Embryonic facial prominence (tissue), 1 donor: ENCODE measurements at regions not wholly inside any gene's neighbourhood (a gene's known extent, or its start where the extent isn't known, plus 50 kb on each side); places are given as distances from the start of the nearest gene placed in this dataset.

ENCODE experiments used
- DNase-seq: peaks from one replicate; pipeline ENCODE4 v3.0.0-alpha.2; 2016; ENCODE audit errors: extremely low spot score

DNA sequence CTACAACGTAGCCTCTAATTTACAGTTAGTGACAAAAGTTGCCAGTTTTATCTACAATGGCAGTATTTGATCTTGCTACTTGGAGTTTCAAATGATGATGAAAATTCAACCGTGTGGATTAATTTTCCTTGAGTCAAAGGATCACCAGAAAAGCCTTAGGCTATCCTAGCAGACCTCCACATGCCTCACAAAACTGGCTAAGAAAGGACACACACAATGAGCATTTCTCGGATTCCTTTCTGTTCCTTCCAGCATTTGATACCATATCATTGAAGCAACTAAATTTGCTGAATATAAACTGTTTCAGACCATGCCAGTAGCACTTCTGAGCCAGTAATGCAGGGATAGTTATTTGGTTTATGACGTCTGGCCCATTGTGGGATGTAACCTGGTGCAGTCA is 587.4 kb upstream of the MDFIC2 start:
- DNase-seq: no peak

DNA sequence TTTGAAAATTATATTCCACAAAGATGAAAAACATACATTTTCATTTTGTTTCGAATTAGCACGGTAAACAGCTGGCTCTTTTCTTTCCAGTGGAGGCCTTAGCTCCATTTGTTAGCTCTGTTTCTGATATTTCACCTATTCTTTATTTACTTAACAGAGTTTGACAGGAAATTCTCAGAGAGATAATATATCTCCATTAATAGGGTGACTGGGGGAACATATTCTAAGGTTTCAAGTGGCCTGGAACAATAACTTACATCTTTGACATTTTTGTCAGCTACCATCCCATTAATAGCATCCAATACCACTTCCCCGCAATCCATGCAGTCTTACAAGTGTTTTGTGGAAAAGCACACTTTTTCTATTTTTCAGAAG is 577.6 kb upstream of the MDFIC2 start:
- no peak for DNase-seq

DNA sequence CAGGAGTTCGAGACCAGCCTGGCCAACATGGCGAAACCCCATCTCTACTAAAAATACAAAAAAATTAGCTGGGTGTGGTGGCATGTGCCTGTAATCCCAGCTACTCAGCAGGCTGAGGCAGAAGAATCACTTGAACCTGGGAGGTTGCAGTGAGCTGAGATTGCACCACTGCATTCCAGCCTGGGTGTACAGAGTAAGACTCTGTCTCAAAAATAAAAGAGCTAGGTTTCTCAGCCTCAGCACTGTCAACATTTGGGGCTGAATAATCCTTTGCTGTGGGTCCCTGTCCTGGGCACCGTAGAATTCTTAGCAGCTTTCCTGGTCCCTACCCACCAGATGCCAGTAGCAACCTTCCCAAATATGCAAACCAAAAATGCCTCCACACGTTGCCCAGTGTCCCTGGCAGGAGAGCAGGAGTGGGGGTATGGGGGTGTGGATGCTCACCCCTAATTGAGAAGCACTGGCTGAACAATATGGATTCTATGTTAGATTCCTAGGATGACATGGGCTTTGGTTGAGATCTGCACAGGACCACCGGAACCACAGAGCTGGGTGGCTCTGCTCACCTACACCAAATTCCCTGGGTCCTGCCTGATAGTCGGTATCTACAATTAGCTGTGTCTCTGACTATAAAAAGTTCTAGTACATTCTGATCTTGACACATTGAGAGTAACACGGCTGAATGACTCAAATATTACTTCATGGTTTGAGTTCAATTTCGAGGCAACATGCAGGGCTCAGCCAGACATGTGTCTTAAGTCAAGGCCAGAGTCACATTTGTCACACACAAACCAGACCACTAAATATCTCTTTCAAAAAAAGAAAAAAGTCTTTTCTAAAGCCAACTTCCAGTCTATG is 577.0 kb upstream of the MDFIC2 start:
- DNase-seq: peak; percentile 12

DNA sequence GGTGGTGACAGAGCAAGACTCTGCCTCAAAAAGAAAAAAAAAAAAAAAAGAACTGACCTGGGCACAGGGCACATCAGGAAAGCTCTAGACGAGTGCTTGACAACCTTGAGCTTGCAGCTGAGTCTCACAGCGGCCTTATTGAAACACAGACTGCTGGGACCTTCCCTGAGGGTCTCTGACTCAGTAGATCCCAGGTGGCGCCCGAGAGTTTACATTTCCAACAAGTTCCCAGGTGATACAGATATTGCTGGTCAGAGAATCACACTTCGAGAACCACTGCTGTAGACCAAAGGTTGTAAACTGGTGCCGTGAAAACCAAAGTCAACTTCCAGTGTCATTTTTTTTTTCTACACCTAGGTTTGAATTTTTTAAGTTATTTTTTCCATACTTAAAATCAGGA is 573.2 kb upstream of the MDFIC2 start:
- DNase-seq: no peak

DNA sequence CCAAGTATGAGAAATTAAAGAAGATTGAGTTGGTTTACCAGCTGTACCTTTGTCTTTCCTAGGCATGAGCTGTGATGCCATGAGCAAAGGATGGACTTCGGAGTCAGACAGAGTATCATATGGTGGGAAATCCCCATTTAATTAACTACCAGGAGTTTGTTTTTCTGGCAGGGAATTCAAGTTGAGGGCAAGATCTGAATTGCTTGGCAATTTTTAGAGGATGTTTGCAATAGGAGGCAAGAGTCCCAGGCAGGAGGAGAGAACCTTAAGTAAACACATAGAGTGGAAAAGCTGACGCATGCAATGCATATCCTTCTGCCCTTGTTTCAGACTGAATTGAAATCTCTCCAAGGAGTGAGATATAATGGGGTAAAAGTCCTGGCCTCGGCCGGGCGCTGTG is 569.7 kb upstream of the MDFIC2 start:
- no peak for DNase-seq

DNA sequence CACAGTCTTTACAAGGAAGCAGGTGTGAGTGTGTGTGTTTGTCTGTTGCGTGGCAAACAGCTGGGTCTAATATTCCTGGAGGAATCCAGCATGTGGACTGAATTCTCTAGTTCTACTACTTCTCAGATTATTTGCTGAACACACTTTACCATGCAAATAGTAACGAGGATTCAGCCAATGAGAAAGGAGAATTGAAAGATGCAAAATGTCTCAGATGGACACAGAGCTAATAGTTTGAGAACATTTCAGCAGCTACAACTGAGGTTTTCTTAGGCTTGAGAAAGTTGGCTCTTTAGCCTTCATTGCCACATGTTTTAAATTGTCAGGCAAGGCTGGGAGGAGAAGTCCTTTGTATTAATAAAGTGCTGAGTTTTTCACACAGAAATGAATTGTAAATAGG is 568.0 kb upstream of the MDFIC2 start:
- DNase-seq: no peak

DNA sequence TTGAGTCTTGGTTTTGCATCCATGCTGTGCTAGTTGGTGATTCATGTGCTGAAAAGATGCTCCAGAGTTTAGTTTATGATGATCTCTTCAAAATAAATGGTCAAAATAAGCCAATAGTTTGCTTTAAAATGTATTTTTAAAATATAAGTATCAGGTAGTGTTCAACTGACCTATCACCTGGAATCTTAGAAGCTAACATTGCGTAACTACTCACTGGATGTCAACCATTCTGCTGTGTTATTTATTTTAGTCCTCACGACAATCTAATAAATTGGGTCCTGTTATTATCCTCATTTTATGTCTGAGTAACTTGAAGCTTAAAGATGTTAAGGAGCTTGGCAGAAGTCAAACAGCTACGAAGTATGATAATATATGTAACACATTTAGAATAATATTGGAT is 563.7 kb upstream of the MDFIC2 start:
- no peak for DNase-seq

DNA sequence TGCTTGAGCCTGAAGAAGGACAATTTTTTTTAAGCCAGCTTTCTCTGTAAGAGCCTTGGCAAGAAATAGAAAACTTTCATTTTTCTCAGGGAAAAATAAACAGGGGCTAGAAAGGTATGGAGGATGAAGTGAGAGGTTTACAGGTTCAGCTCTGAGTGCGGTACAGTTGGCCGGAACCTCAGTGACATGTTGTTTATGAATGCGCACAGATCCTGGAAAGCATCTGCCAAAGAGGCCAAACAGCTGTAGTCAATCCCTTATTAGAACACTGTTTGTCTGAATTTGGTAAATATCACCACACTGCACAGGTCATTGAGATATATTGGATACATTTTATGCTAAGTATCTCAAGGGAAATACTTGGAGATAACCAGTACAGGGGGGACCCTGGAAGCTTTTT is 561.8 kb upstream of the MDFIC2 start:
- no peak for DNase-seq

GRCh38 chr3:70873686-70874085 is 561.2 kb upstream of the MDFIC2 start:
- DNase-seq: no peak

DNA sequence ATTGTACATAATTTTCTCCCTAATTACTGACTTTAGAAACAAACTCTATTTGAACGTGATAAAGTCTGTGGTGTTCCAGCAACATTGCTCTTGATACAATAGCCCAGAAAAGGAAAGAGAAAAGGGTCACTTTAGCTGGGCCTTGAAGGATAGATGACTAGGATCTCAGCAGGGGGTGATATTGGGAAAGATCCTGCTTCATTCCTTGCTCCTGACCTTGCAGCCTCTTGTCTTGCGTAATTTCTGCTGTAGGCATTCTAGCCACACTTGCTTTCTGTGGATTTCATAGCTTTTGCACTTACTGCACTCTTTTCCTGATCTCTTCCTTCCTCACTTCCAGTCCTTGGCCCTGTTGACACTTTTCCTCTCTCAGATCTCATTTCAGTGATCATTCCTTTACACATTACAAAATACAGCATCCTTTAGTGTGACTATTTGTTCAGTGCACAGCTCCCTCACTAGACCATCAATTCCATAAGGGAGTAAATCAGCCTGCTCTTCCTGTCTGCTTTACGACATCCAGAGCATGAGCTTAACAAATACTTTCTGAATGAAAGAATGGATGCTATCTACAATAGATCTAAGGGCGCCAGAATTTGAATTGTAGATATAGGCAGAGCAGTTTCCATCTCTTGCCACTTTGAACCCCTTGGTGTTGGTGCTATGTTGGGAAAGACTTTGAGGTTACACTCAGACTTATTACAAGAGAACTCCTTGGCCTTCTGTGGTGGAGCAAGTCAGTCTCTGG is 559.6 kb upstream of the MDFIC2 start:
- DNase-seq: no peak

DNA sequence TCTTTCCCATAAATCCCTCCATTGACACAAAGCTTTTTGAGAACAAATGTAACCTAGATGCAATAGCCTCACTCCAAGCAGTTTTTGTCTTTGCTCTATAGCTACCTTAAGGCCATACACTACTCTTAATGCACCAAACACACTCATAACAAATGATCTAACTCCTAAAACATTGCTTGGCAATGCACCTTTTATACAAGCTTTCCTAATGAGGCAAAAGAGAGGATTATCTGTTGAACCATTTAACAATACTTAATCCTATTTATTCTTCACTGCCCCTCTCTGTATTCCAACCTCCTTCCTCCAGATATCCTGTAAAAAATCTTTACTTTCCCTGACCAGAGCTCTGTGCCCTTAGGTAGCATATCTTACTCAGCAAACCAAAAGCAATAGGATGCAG is 558.1 kb upstream of the MDFIC2 start:
- no peak for DNase-seq

DNA sequence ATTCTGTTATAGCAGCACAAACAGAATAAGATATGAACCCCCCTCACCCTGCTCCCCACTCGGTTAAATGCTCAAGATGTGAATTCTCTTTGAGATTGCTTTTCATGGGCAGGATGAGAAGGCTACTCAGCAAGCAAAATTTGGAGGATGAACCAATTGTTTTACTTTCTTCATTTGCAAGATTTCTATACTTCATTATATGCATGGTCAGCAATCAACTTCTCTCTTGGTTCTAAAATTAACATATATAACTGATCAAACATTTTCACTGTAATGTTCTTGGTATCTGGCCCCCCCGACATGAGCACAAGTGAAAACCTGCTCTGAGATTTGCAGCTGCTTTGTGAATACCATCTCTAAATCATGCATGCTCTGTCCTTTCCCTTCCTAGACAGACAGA is 556.1 kb upstream of the MDFIC2 start:
- no peak for DNase-seq

- no peak for DNase-seq
These were observed 550.6 kb upstream of the MDFIC2 start for GRCh38 chr3:70863049-70863448.

GRCh38 chr3:70861855-70862254 is 549.4 kb upstream of the MDFIC2 start:
- DNase-seq: no peak

- no peak for DNase-seq
These were observed 548.8 kb upstream of the MDFIC2 start for GRCh38 chr3:70861234-70861633.

GRCh38 chr3:70857916-70858315 is 545.5 kb upstream of the MDFIC2 start:
- no peak for DNase-seq

DNA sequence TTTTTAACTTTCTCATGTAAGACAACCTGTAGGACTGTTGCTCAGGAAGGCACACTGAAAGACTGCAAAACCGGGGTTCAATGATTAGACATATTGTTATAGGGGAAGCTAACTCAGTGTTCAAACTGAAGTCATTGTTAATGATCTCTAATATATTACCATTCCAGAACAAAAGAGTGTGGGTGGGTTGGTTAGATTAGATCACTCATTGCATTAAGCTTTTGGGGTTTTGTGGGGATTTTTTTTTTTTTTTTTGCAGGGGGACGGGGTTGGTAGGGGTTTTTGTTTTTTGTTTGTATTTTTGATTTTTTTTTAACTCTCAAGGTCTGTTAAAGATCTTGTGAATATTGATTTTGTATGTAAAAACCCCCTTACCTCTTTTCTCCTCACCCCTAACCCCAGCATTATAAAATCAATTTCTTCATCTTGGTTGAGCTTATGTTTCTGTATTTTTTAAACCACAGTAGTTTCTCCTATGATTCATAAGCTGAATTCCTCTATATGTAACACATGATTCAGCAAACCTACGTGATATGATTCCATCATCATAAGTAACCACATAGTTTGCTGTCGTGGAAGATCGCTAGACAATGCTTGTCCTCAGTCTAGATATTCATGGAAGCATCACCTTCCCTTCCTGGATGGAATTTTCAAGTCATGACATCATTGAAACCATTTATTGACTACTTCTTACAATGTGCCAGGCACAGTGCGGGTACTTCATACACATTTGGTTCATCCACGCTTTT is 544.1 kb upstream of the MDFIC2 start:
- DNase-seq: no peak

GRCh38 chr3:70855149-70855548 is 542.7 kb upstream of the MDFIC2 start:
- DNase-seq: no peak

DNA sequence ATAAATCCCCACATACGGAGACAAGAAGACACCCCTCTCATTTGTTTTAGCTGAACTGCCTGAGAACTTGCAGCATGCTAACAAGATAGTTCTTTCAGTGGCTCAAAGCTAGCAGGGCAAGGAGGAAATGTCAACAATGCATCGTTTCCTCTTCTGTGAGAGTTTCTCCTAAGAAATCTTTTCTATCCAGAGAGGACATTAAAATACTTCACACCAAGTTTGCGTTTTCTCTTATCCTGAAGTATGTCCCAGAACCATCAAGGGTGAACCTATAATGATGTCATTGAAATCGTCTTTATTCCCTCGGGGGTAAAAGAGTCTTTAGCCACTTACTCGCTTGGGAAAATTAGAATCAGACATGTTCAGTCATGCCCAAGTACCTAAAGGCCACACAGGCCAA is 541.7 kb upstream of the MDFIC2 start:
- no peak for DNase-seq

DNA sequence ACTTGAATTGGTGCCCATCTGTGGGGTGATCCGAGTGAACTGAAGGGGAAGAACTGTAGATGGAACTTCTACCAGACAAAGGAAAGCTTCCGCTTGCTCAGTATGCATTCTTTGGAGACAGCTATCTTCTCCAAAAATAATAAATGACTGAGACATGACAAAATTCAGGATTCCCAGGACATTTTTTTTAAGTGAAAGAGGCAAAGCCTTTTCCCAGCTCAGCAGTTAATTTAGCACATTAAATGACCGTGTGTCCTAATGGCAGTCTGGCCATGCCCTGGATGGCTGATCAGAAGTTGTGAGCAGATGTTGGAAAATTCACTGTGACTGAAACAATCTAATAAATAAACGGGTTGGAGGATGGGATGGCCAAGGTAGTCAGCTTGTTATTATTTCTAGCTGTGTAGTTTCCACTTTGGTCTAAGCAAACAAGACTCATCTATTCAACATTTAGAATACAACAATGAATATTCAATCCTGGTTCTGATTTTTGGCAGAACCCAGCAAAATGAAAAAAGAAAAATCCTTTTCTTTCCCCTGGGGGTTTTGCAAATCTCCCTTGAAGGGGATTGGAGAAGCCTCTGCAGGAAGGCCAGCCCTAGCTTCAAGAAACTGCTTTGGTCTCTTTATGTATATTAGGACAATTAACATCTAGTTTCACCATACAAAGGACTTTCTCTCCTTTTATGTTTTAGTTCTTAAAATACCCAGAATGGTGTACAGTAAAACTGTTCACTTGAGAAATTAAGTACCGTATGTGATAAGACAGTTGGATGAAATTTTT is 540.9 kb upstream of the MDFIC2 start:
- no peak for DNase-seq

DNA sequence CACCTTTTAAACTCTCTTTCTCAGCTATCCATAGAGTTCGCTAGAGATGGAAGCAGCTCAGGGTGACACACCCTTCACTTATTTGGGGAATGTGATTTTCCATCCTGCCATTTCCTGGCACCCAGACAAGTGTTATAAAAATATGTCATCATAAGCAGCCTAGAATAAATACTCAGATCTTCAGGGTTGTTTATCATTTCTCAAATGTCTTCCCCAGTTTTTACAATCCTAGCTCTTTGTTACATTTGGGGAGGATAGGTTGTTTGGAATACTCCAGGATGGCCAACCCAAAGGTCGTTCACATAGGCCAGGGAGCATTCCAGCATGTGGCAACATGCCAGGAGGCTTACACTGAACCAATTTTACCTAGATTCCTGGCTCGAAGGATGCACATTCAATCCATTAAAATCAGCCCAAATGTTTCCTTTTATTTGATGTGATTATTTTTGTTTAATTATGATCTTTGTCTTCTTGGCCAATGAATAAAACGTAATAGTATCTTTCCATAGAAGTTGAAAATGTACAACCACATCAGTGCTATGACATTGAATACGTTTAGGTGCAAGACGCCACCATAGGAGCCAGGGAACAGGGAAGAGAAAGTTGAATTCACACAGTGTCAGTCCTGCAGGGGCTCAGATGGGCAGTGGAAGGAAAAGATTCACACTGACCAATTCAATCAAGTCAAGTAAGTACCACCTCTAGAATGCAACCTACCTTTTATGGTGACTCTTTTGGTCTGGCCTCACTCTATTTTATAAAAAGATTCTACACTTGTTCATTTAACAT is 537.7 kb upstream of the MDFIC2 start:
- DNase-seq: no peak
